Endometrium (tissue), 2 donors: ENCODE measurements at regions not wholly inside any gene's neighbourhood (a gene's known extent, or its start where the extent isn't known, plus 50 kb on each side); places are given as distances from the start of the nearest gene placed in this dataset.
A peak's percentile ranks its signal among the peaks of the same experiment; 100 is the strongest.

Source experiments
- FAIRE-seq: peaks from 2 replicates; lab custom pipeline; 2012; peaks lifted over from hg19 to GRCh38; lab: Jason Lieb, UNC
- donor health status: control.
- donor health status: control.

- FAIRE-seq, result no peak
Measured at GRCh38 chr2:163265562-163265961, 427.0 kb upstream of the KCNH7 start.

- no peak for FAIRE-seq
Measured at GRCh38 chr2:163264341-163264740, 425.8 kb upstream of the KCNH7 start.

- no peak for FAIRE-seq
Measured at GRCh38 chr2:163259489-163259888, 420.9 kb upstream of the KCNH7 start.

GRCh38 chr2:163255086-163255485 is 416.5 kb upstream of the KCNH7 start:
- no peak for FAIRE-seq

GRCh38 chr2:163253621-163254285 is 415.2 kb upstream of the KCNH7 start:
- no peak for FAIRE-seq

- no peak for FAIRE-seq
Measured at GRCh38 chr2:163252199-163252598, 413.6 kb upstream of the KCNH7 start.

GRCh38 chr2:163248376-163249253 is 410.0 kb upstream of the KCNH7 start:
- no peak for FAIRE-seq

- FAIRE-seq, result no peak
Measured at GRCh38 chr2:163247847-163248220, 409.3 kb upstream of the KCNH7 start.

- FAIRE-seq, result no peak
Measured at GRCh38 chr2:163247156-163247846, 408.7 kb upstream of the KCNH7 start.

GRCh38 chr2:163246135-163246534 is 407.6 kb upstream of the KCNH7 start:
- no peak for FAIRE-seq

GRCh38 chr2:163236553-163236952 is 398.0 kb upstream of the KCNH7 start:
- FAIRE-seq, result no peak

- no peak for FAIRE-seq
Measured at GRCh38 chr2:163231666-163232065, 393.1 kb upstream of the KCNH7 start.

GRCh38 chr2:163213661-163214081 is 375.1 kb upstream of the KCNH7 start:
- FAIRE-seq, result no peak

- no peak for FAIRE-seq
Measured at GRCh38 chr2:163210430-163210918, 371.9 kb upstream of the KCNH7 start.

- FAIRE-seq, result peak; percentile 72
Measured at GRCh38 chr2:163207693-163208370, 369.3 kb upstream of the KCNH7 start.

GRCh38 chr2:163205589-163206254 is 367.2 kb upstream of the KCNH7 start:
- no peak for FAIRE-seq

GRCh38 chr2:163200741-163201140 is 362.2 kb upstream of the KCNH7 start:
- FAIRE-seq, result no peak

- FAIRE-seq, result no peak
Measured at GRCh38 chr2:163198972-163199371, 360.4 kb upstream of the KCNH7 start.

- FAIRE-seq, result no peak
Measured at GRCh38 chr2:163198007-163198406, 359.4 kb upstream of the KCNH7 start.

GRCh38 chr2:163191372-163191771 is 352.8 kb upstream of the KCNH7 start:
- FAIRE-seq, result peak; percentile 55

GRCh38 chr2:163187995-163188655 is 349.6 kb upstream of the KCNH7 start:
- no peak for FAIRE-seq
